ENCODE measurements at regions not wholly inside any gene's neighbourhood (a gene's known extent, or its start where the extent isn't known, plus 50 kb on each side); places are given as distances from the start of the nearest gene placed in this dataset.
"Not testable (repeated sequence)": the region's sequence is repeated elsewhere in the genome, so short reads cannot be mapped to it uniquely, and the experiment has no call there.

- Histone ChIP-seq H4K20me1 (ENCODE audit: control insufficient read depth, insufficient read depth, low read length, poor library complexity, severe bottlenecking) (no peaks in the 10 kb centered on the region), H3K4me1 (ENCODE audit: control insufficient read depth in 2 of 2, insufficient read depth in 2 of 2, low read length in 2 of 2) (no peaks in the 10 kb centered on the region), H3K79me2 (ENCODE audit: control insufficient read depth, insufficient read depth, low read length) (no peaks in the 10 kb centered on the region), H3K27ac (ENCODE audit: low read length in 2 of 2) (no peak overlapping the region), H2AFZ (ENCODE audit: insufficient read depth, low read depth, low read length, poor library complexity, severe bottlenecking) (no peak overlapping the region), H3K9me3 (ENCODE audit: control extremely low read depth in 1 of 3, control insufficient read depth in 2 of 3, insufficient read depth in 1 of 3, low read length in 2 of 3) (no peaks in the 10 kb centered on the region), H3K27me3 (replicated peaks in 1 of 4; ENCODE audit: control extremely low read depth in 1 of 4, control insufficient read depth in 3 of 4, insufficient read depth in 4 of 4, low read length in 3 of 4) (no peaks in the 10 kb centered on the region), H3K36me3 (replicated peaks in 1 of 2; ENCODE audit: control extremely low read depth in 1 of 2, control insufficient read depth in 1 of 2, extremely low read depth in 1 of 2, insufficient read depth in 2 of 2, low read length in 1 of 2) (no peaks in the 10 kb centered on the region), H3K4me3 (ENCODE audit: control extremely low read depth in 1 of 5, extremely low read depth in 1 of 5, insufficient read depth in 1 of 5, low read depth in 2 of 5, low read length in 4 of 5) (no peak overlapping the region), H3K4me2 (replicated peaks; ENCODE audit: low read depth, low read length, poor library complexity, severe bottlenecking) (no peak overlapping the region), H3K9ac (ENCODE audit: low read length) (no peak overlapping the region)
- intact Hi-C loops (cut with micrococcal nuclease) = no loop called here
- no peaks in the 10 kb centered on the region for H3K4me1 Mint-ChIP-seq
- no peak for TF ChIP-seq EZH2 (IDR thresholded peaks at IDR 0.05; ENCODE audit: borderline replicate concordance, insufficient read depth, low read depth, low read length, poor library complexity, severe bottlenecking)
- no peak for TF ChIP-seq CTCF (IDR thresholded peaks at IDR 0.05)
- CTCF ChIA-PET = no interaction called here
- POLR2A ChIA-PET = no interaction called here
- no peaks in the 10 kb centered on the region for H3K27me3 Mint-ChIP-seq
- H3K9me3 Mint-ChIP-seq (ENCODE audit: insufficient read depth) = no peaks in the 10 kb centered on the region
- H3K4me3 Mint-ChIP-seq = no peak overlapping the region
- WGBS (ENCODE audit: insufficient coverage) = no CpG with 5 or more reads among the region's 2 CpGs
- no peak for DNase-seq
- no peak overlapping the region for H3K27ac Mint-ChIP-seq
- no peak for ATAC-seq (ENCODE audit: low read depth)
Measured at GRCh38 chr4:125796138-125796537, 481.4 kb downstream of the FAT4 start.

DNA sequence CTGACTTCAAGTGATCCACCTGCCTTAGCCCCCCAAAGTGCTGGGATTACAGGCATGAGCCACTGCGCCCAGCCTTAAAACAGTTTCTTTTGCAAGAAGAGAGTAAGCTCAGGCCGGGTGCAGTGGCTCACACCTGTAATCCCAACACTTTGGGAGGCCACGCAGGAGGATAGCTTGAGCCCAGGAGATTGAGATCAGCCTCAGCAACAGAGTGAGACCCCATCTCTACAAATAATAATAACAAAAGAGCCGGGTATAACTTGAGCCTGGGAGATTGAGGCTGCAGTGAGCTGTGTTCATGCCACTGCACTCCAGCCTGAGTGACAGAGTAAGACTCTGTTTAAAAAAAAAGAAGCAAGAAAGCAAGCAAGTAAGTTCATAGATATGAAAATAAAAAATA is 482.9 kb downstream of the FAT4 start:
- H3K9me3 Mint-ChIP-seq (ENCODE audit: insufficient read depth); H3K4me1 Mint-ChIP-seq; H3K4me3 ChIP-seq (ENCODE audit: control extremely low read depth in 1 of 5, extremely low read depth in 1 of 5, insufficient read depth in 1 of 5, low read depth in 2 of 5, low read length in 4 of 5); DNase-seq; H3K27me3 Mint-ChIP-seq; H3K27ac ChIP-seq (ENCODE audit: low read length in 2 of 2); H3K9me3 ChIP-seq (ENCODE audit: control extremely low read depth in 1 of 3, control insufficient read depth in 2 of 3, insufficient read depth in 1 of 3, low read length in 2 of 3); ATAC-seq (ENCODE audit: low read depth); H3K27me3 ChIP-seq (replicated peaks in 1 of 4; ENCODE audit: control extremely low read depth in 1 of 4, control insufficient read depth in 3 of 4, insufficient read depth in 4 of 4, low read length in 3 of 4); H2AFZ ChIP-seq (ENCODE audit: insufficient read depth, low read depth, low read length, poor library complexity, severe bottlenecking); H4K20me1 ChIP-seq (ENCODE audit: control insufficient read depth, insufficient read depth, low read length, poor library complexity, severe bottlenecking); H3K36me3 ChIP-seq (replicated peaks in 1 of 2; ENCODE audit: control extremely low read depth in 1 of 2, control insufficient read depth in 1 of 2, extremely low read depth in 1 of 2, insufficient read depth in 2 of 2, low read length in 1 of 2); intact Hi-C loops (cut with micrococcal nuclease); H3K27ac Mint-ChIP-seq; H3K4me3 Mint-ChIP-seq; H3K4me1 ChIP-seq (ENCODE audit: control insufficient read depth in 2 of 2, insufficient read depth in 2 of 2, low read length in 2 of 2); CTCF ChIA-PET; H3K4me2 ChIP-seq (replicated peaks; ENCODE audit: low read depth, low read length, poor library complexity, severe bottlenecking); H3K9ac ChIP-seq (ENCODE audit: low read length); H3K79me2 ChIP-seq (ENCODE audit: control insufficient read depth, insufficient read depth, low read length); POLR2A ChIA-PET: not testable (repeated sequence)
- WGBS (ENCODE audit: insufficient coverage) = 90% methylated on average over 3 of the region's 4 CpGs

All from B cell (primary cell).